ENCODE measurements at regions not wholly inside any gene's neighbourhood (a gene's known extent, or its start where the extent isn't known, plus 50 kb on each side); places are given as distances from the start of the nearest gene placed in this dataset.
"Not testable (repeated sequence)": the region's sequence is repeated elsewhere in the genome, so short reads cannot be mapped to it uniquely, and the experiment has no call there.

GRCh38 chr15:79492065-79492464 lies 59.9 kb downstream of the MINAR1 start:
- in situ Hi-C loops (cut with HindIII; ENCODE audit: low sequenced_read_pairs): no loop called here

- in situ Hi-C loops (cut with HindIII; ENCODE audit: low sequenced_read_pairs): no loop called here
These were observed 62.3 kb downstream of the MINAR1 start for GRCh38 chr15:79494384-79494909.

- in situ Hi-C loops (cut with HindIII; ENCODE audit: low sequenced_read_pairs): loop anchor here (5.0 kb wide), 2 partner anchors 52 to 88 kb away; no protein-coding TSS in a partner anchor
These were observed 63.0 kb downstream of the MINAR1 start for GRCh38 chr15:79494963-79495755.

- in situ Hi-C loops (cut with HindIII; ENCODE audit: low sequenced_read_pairs): loop anchor here (5.0 kb wide), 2 partner anchors 52 to 88 kb away; no protein-coding TSS in a partner anchor
These were observed 63.6 kb downstream of the MINAR1 start for GRCh38 chr15:79495775-79496174.

GRCh38 chr15:79496838-79497237 lies 64.7 kb downstream of the MINAR1 start:
- in situ Hi-C loops (cut with HindIII; ENCODE audit: low sequenced_read_pairs): loop anchor here (5.0 kb wide), 2 partner anchors 50 to 90 kb away; no protein-coding TSS in a partner anchor

GRCh38 chr15:79501086-79501485 lies 69.0 kb downstream of the MINAR1 start:
- in situ Hi-C loops (cut with HindIII; ENCODE audit: low sequenced_read_pairs): no loop called here

GRCh38 chr15:79505956-79506355 lies 73.8 kb downstream of the MINAR1 start:
- in situ Hi-C loops (cut with HindIII; ENCODE audit: low sequenced_read_pairs): no loop called here

- in situ Hi-C loops (cut with HindIII; ENCODE audit: low sequenced_read_pairs): not testable (repeated sequence)
These were observed 80.7 kb downstream of the MINAR1 start for GRCh38 chr15:79512844-79513243.

GRCh38 chr15:79513417-79513816 lies 81.3 kb downstream of the MINAR1 start:
- in situ Hi-C loops (cut with HindIII; ENCODE audit: low sequenced_read_pairs): no loop called here

- in situ Hi-C loops (cut with HindIII; ENCODE audit: low sequenced_read_pairs): no loop called here
These were observed 81.8 kb downstream of the MINAR1 start for GRCh38 chr15:79513940-79514339.

- in situ Hi-C loops (cut with HindIII; ENCODE audit: low sequenced_read_pairs): no loop called here
These were observed 83.3 kb downstream of the MINAR1 start for GRCh38 chr15:79515300-79516027.

- in situ Hi-C loops (cut with HindIII; ENCODE audit: low sequenced_read_pairs): no loop called here
These were observed 84.0 kb downstream of the MINAR1 start for GRCh38 chr15:79516155-79516554.

GRCh38 chr15:79516646-79517045 lies 84.5 kb downstream of the MINAR1 start:
- in situ Hi-C loops (cut with HindIII; ENCODE audit: low sequenced_read_pairs): no loop called here

- in situ Hi-C loops (cut with HindIII; ENCODE audit: low sequenced_read_pairs): no loop called here
These were observed 87.5 kb downstream of the MINAR1 start for GRCh38 chr15:79519628-79520027.

- in situ Hi-C loops (cut with HindIII; ENCODE audit: low sequenced_read_pairs): no loop called here
These were observed 88.5 kb downstream of the MINAR1 start for GRCh38 chr15:79520654-79521053.

GRCh38 chr15:79522656-79523055 lies 90.5 kb downstream of the MINAR1 start:
- in situ Hi-C loops (cut with HindIII; ENCODE audit: low sequenced_read_pairs): no loop called here

GRCh38 chr15:79523266-79523665 lies 91.1 kb downstream of the MINAR1 start:
- in situ Hi-C loops (cut with HindIII; ENCODE audit: low sequenced_read_pairs): no loop called here

GRCh38 chr15:79524531-79524930 lies 92.4 kb downstream of the MINAR1 start:
- in situ Hi-C loops (cut with HindIII; ENCODE audit: low sequenced_read_pairs): no loop called here

- in situ Hi-C loops (cut with HindIII; ENCODE audit: low sequenced_read_pairs): no loop called here
These were observed 94.2 kb downstream of the MINAR1 start for GRCh38 chr15:79526376-79526775.

GRCh38 chr15:79527821-79528220 lies 95.7 kb downstream of the MINAR1 start:
- in situ Hi-C loops (cut with HindIII; ENCODE audit: low sequenced_read_pairs): no loop called here

- in situ Hi-C loops (cut with HindIII; ENCODE audit: low sequenced_read_pairs): no loop called here
These were observed 97.1 kb downstream of the MINAR1 start for GRCh38 chr15:79529157-79529785.
